Activated CD4-positive, alpha-beta memory T cell treated with anti-CD3 and anti-CD28 coated beads for 36 hours (primary cell): ENCODE measurements at regions not wholly inside any gene's neighbourhood (a gene's known extent, or its start where the extent isn't known, plus 50 kb on each side); places are given as distances from the start of the nearest gene placed in this dataset.
"Not testable (repeated sequence)": the region's sequence is repeated elsewhere in the genome, so short reads cannot be mapped to it uniquely, and the experiment has no call there.

ENCODE experiments used
- CTCF ChIA-PET: fragments of 350-600 bp; sonication (Branson Sonifier 250); formaldehyde crosslinking; loops from one replicate; lab custom pipeline; 2021; ENCODE audit warnings: antibody characterized with exemption, inconsistent platforms; lab: Charles Lee
- POLR2A ChIA-PET: fragments of 350-600 bp; sonication (Branson Sonifier 250); formaldehyde crosslinking; loops from one replicate; lab custom pipeline; 2021; ENCODE audit warnings: antibody characterized with exemption; lab: Charles Lee
- DNase-seq: peaks from one replicate; pipeline ENCODE4 v3.0.0-alpha.2; 2020
- H3K27ac Mint-ChIP-seq: one replicate; pipeline ENCODE4 v1.8.0; 2021; ENCODE audit warnings: mixed read lengths
- H3K27me3 Mint-ChIP-seq: one replicate; pipeline ENCODE4 v1.8.0; 2021; ENCODE audit warnings: mixed read lengths
- H3K36me3 Mint-ChIP-seq: one replicate; pipeline ENCODE4 v1.8.0; 2021; ENCODE audit warnings: mixed read lengths
- H3K4me1 Mint-ChIP-seq: one replicate; pipeline ENCODE4 v1.8.0; 2021; ENCODE audit warnings: low read depth, mixed read lengths
- H3K4me3 Mint-ChIP-seq: one replicate; pipeline ENCODE4 v1.8.0; 2021; ENCODE audit warnings: mild to moderate bottlenecking, mixed read lengths
- H3K9me3 Mint-ChIP-seq: one replicate; pipeline ENCODE4 v1.8.0; 2021; ENCODE audit warnings: mixed read lengths
- intact Hi-C: fragments of 100-400 bp; cut with micrococcal nuclease; formaldehyde crosslinking; loops from one replicate; pipeline ENCODE4 v1.15.1; 2023

GRCh38 chr18:73552171-73552570, 595.5 kb downstream of the FBXO15 start:
- H3K27me3 Mint-ChIP-seq: no peaks in the 10 kb centered on the region

GRCh38 chr18:73551211-73551610, 596.4 kb downstream of the FBXO15 start:
- H3K36me3 Mint-ChIP-seq: no peaks in the 10 kb centered on the region
- H3K27ac Mint-ChIP-seq: no peak overlapping the region
- H3K4me3 Mint-ChIP-seq: no peak overlapping the region
- no peaks in the 10 kb centered on the region for H3K27me3 Mint-ChIP-seq
- H3K4me1 Mint-ChIP-seq: no peaks in the 10 kb centered on the region
- peaks cover 8% of the 10 kb centered on the region for H3K9me3 Mint-ChIP-seq
- ChIA-PET CTCF (no interaction called here), POLR2A (no interaction called here)
- intact Hi-C loops: no loop called here
- DNase-seq: no peak

More at GRCh38 chr18:73552171-73552570, 595.5 kb downstream of the FBXO15 start:
- intact Hi-C loops: no loop called here
- Mint-ChIP-seq H3K36me3 (no peaks in the 10 kb centered on the region), H3K9me3 (peaks cover 8% of the 10 kb centered on the region), H3K4me3 (no peak overlapping the region), H3K4me1 (no peaks in the 10 kb centered on the region), H3K27ac (no peak overlapping the region)
- no peak for DNase-seq
- POLR2A ChIA-PET: no interaction called here
- CTCF ChIA-PET: no interaction called here

GRCh38 chr18:73549236-73549635, 598.4 kb downstream of the FBXO15 start:
- Mint-ChIP-seq H3K4me1 (no peaks in the 10 kb centered on the region), H3K9me3 (no peaks in the 10 kb centered on the region), H3K27ac (no peak overlapping the region), H3K27me3 (no peaks in the 10 kb centered on the region), H3K4me3 (no peak overlapping the region), H3K36me3 (no peaks in the 10 kb centered on the region)
- ChIA-PET POLR2A (no interaction called here), CTCF (no interaction called here)
- DNase-seq: no peak
- intact Hi-C loops: no loop called here

GRCh38 chr18:73545472-73545871, 602.2 kb downstream of the FBXO15 start:
- Mint-ChIP-seq H3K36me3 (no peaks in the 10 kb centered on the region), H3K27ac (no peak overlapping the region), H3K27me3 (no peaks in the 10 kb centered on the region), H3K9me3 (no peaks in the 10 kb centered on the region), H3K4me1 (no peaks in the 10 kb centered on the region), H3K4me3 (no peak overlapping the region)
- CTCF ChIA-PET: no interaction called here
- POLR2A ChIA-PET: no interaction called here
- DNase-seq: no peak
- intact Hi-C loops: no loop called here

GRCh38 chr18:73544617-73545016, 603.0 kb downstream of the FBXO15 start:
- Mint-ChIP-seq H3K27me3 (no peaks in the 10 kb centered on the region), H3K9me3 (peaks cover under 1% of the 10 kb centered on the region), H3K27ac (no peak overlapping the region), H3K4me1 (no peaks in the 10 kb centered on the region), H3K4me3 (no peak overlapping the region), H3K36me3 (no peaks in the 10 kb centered on the region)
- no peak for DNase-seq
- POLR2A ChIA-PET: no interaction called here
- intact Hi-C loops: no loop called here
- CTCF ChIA-PET: no interaction called here

GRCh38 chr18:73544032-73544431, 603.6 kb downstream of the FBXO15 start:
- no peak for DNase-seq
- intact Hi-C loops: no loop called here
- no peak overlapping the region for H3K4me3 Mint-ChIP-seq
- no peaks in the 10 kb centered on the region for H3K36me3 Mint-ChIP-seq
- ChIA-PET CTCF (no interaction called here), POLR2A (no interaction called here)
- H3K9me3 Mint-ChIP-seq: peaks cover 4% of the 10 kb centered on the region
- H3K27ac Mint-ChIP-seq: no peak overlapping the region
- no peaks in the 10 kb centered on the region for H3K4me1 Mint-ChIP-seq
- H3K27me3 Mint-ChIP-seq: no peaks in the 10 kb centered on the region

GRCh38 chr18:73535990-73536389, 611.6 kb downstream of the FBXO15 start:
- Mint-ChIP-seq H3K4me3 (no peak overlapping the region), H3K27ac (no peak overlapping the region)
- POLR2A ChIA-PET: no interaction called here

GRCh38 chr18:73535189-73535588, 612.4 kb downstream of the FBXO15 start:
- CTCF ChIA-PET: no interaction called here
- intact Hi-C loops: no loop called here
- H3K4me3 Mint-ChIP-seq: no peak overlapping the region
- no peak overlapping the region for H3K27ac Mint-ChIP-seq
- POLR2A ChIA-PET: no interaction called here
- peaks cover 16% of the 10 kb centered on the region for H3K9me3 Mint-ChIP-seq
- no peaks in the 10 kb centered on the region for H3K27me3 Mint-ChIP-seq
- H3K4me1 Mint-ChIP-seq: no peaks in the 10 kb centered on the region
- no peaks in the 10 kb centered on the region for H3K36me3 Mint-ChIP-seq
- no peak for DNase-seq

More at GRCh38 chr18:73535990-73536389, 611.6 kb downstream of the FBXO15 start:
- H3K9me3 Mint-ChIP-seq: peaks cover 13% of the 10 kb centered on the region
- H3K4me1 Mint-ChIP-seq: no peaks in the 10 kb centered on the region
- H3K27me3 Mint-ChIP-seq: no peaks in the 10 kb centered on the region
- intact Hi-C loops: no loop called here
- CTCF ChIA-PET: interaction anchor here (0.6 kb wide), 1 partner anchor 203 kb away, joined by 3 read pairs; no protein-coding TSS in a partner anchor
- H3K36me3 Mint-ChIP-seq: no peaks in the 10 kb centered on the region
- DNase-seq: no peak

- no peak for DNase-seq
- no peak overlapping the region for H3K4me3 Mint-ChIP-seq
- no peak overlapping the region for H3K27ac Mint-ChIP-seq
- H3K9me3 Mint-ChIP-seq: peaks cover 22% of the 10 kb centered on the region
- no peaks in the 10 kb centered on the region for H3K36me3 Mint-ChIP-seq
- intact Hi-C loops: no loop called here
- no peaks in the 10 kb centered on the region for H3K4me1 Mint-ChIP-seq
- ChIA-PET CTCF (no interaction called here), POLR2A (no interaction called here)
- H3K27me3 Mint-ChIP-seq: no peaks in the 10 kb centered on the region
Observed at GRCh38 chr18:73531601-73532000, 616.0 kb downstream of the FBXO15 start.

- intact Hi-C loops: no loop called here
- H3K9me3 Mint-ChIP-seq: peaks cover 16% of the 10 kb centered on the region
Observed at GRCh38 chr18:73528066-73528465, 619.6 kb downstream of the FBXO15 start.

GRCh38 chr18:73520229-73520628, 627.4 kb downstream of the FBXO15 start:
- Mint-ChIP-seq H3K27me3 (no peaks in the 10 kb centered on the region), H3K9me3 (peaks cover 17% of the 10 kb centered on the region), H3K36me3 (no peaks in the 10 kb centered on the region), H3K27ac (no peak overlapping the region), H3K4me3 (no peak overlapping the region), H3K4me1 (no peaks in the 10 kb centered on the region)
- DNase-seq: no peak
- CTCF ChIA-PET: no interaction called here
- intact Hi-C loops: no loop called here
- POLR2A ChIA-PET: no interaction called here

More at GRCh38 chr18:73528066-73528465, 619.6 kb downstream of the FBXO15 start:
- Mint-ChIP-seq H3K4me1 (no peaks in the 10 kb centered on the region), H3K27me3 (no peaks in the 10 kb centered on the region), H3K4me3 (no peak overlapping the region), H3K27ac (no peak overlapping the region), H3K36me3 (no peaks in the 10 kb centered on the region)
- CTCF ChIA-PET: no interaction called here
- DNase-seq: no peak
- POLR2A ChIA-PET: no interaction called here

- DNase-seq, CTCF ChIA-PET, H3K4me3 Mint-ChIP-seq, H3K27ac Mint-ChIP-seq, POLR2A ChIA-PET, intact Hi-C loops, H3K27me3 Mint-ChIP-seq, H3K4me1 Mint-ChIP-seq, H3K36me3 Mint-ChIP-seq: not testable (repeated sequence)
- H3K9me3 Mint-ChIP-seq: peaks cover 17% of the 10 kb centered on the region
Observed at GRCh38 chr18:73516056-73516455, 631.6 kb downstream of the FBXO15 start.

- no peak for DNase-seq
Observed at GRCh38 chr18:73514449-73514848, 633.2 kb downstream of the FBXO15 start.

More at GRCh38 chr18:73514449-73514848, 633.2 kb downstream of the FBXO15 start:
- Mint-ChIP-seq H3K27me3 (no peaks in the 10 kb centered on the region), H3K36me3 (no peaks in the 10 kb centered on the region), H3K4me3 (no peak overlapping the region), H3K27ac (no peak overlapping the region), H3K4me1 (no peaks in the 10 kb centered on the region), H3K9me3 (peaks cover 10% of the 10 kb centered on the region)
- CTCF ChIA-PET: no interaction called here
- intact Hi-C loops: no loop called here
- POLR2A ChIA-PET: no interaction called here
